Non-pigmented ciliary epithelial cell (primary cell): ENCODE measurements at regions not wholly inside any gene's neighbourhood (a gene's known extent, or its start where the extent isn't known, plus 50 kb on each side); places are given as distances from the start of the nearest gene placed in this dataset.

Source experiments
- DNase-seq: peaks from one replicate; pipeline ENCODE4 v3.0.0-alpha.2; 2010; ENCODE audit warnings: low read depth

- no peak for DNase-seq
Measured at GRCh38 chr10:83577421-83577820, 561.9 kb upstream of the GHITM start.

GRCh38 chr10:83580373-83581012, 558.8 kb upstream of the GHITM start:
- no peak for DNase-seq

- DNase-seq: no peak
Measured at GRCh38 chr10:83582407-83583095, 556.8 kb upstream of the GHITM start.

DNA sequence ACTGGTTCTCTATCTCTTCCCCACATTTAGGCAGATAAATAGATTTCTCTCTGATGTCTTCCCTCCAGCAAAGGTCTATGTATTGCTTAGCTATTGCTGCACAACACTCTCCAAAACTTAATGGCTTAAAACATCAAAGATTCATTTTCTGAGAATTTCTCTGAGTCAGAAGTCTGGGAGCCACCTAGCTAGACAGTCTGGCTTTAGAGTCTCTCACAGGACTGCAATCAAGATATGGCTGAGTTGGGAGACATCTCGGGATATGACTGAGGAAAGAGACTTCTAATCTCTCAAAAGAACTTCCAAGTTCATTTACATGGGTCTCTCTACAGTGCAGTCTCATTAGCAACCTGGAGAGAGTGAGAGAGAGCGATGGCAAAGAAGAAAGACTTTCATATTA, 553.6 kb upstream of the GHITM start:
- no peak for DNase-seq

DNA sequence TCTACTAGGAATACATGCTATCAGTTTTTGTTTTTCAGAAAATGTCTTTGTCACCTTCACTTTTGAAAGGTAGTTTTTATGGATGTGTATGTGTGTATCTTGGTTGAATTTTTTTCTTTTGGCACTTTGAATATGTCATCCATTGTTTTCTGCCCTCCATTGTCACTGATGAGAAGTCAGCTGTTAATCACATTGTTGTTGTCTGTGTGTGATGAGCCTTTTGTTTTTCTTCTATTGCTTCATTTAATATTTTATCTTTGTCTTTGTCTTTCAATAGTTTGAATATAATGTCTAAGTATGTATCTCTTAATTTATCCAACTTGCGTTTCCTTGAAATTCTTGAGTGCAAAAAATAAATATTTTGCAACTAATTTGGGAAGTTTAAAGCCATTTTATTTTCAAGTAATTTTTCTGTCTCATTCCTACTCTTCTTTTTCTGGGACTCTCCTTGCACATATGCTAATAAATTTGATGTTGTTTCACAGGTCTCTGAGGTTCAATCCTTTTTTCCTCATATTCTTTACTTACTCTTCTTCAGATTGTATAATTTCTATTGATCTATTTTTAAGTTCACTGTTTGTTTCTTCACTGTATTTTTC, 546.9 kb upstream of the GHITM start:
- no peak for DNase-seq

GRCh38 chr10:83603708-83604107, 535.6 kb upstream of the GHITM start:
- DNase-seq: peak; percentile 31

- DNase-seq: no peak
Measured at GRCh38 chr10:83605783-83606630, 533.3 kb upstream of the GHITM start.

DNA sequence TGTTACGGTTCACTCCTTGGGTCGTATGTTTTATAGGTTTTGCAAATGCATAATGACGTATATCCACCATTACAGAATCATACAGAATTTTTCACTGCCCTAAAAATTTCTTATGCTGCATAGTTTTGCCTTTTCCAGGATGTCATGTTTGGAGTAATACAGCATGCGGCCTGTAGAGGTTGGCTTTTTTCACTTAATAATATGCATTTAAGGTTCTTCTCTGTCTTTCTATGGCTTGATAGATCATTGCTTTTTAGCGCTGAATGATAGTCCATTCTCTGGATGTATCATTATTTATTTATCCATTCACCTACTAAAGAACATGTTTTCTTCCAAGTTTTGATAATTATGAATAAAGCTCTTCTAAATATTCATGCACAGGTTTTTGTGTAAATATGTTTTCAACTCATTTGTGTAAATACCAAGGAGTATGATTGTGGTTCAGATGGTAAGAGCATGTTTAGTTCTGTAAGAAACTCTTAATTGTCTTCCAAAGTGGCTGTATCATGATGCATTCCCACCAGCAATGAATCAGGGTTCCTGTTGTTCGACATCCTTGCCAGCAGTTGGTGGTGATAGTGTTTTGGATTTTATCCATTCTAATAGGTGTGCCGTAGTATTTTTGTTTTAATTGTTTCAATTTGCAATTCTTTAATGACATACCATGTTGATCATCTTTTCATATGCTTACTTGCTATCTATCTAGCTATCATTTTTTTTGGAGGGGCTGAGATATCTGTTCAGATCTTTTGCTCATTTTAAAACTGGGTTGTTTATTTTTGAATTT, 531.2 kb upstream of the GHITM start:
- DNase-seq: peak; percentile 30

DNA sequence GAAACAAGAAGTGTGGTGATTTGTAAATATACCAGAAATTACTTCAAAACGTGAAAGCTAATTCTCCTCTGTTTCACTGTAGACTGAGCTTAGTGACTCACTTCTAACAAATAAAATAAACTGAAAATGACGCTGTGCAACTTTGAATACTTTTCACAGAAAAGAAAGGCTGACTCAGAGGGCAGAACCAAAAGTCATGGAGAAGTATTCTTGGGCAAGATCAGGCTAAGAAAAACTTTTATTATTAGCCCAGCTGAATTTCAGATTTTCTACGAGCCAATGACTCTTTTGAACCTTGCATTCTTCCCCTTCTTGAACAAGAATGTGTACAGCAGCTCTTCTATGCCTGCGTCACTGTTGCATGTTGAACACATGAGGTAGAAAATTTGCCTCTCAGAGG, 527.3 kb upstream of the GHITM start:
- DNase-seq: peak; percentile 68

DNA sequence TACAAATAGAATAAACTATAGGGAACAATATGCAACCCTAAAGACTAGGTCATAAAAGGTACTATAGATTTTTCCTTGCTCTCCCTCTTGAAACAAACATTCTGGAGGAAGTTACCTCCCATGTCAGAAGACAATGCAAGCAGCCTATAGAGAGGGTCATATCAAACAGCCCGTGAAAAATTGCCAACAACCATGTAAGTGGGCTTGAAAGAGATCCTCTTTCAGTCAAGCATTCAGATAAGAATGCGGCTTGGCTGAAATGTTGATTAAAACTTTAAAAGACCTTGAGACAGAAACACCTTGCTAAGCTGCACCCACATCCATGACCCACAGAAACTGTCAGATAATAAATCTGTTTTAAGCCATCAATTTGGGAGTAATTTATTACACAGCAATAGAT, 526.6 kb upstream of the GHITM start:
- DNase-seq: no peak

GRCh38 chr10:83617172-83617571, 522.1 kb upstream of the GHITM start:
- DNase-seq: no peak

DNA sequence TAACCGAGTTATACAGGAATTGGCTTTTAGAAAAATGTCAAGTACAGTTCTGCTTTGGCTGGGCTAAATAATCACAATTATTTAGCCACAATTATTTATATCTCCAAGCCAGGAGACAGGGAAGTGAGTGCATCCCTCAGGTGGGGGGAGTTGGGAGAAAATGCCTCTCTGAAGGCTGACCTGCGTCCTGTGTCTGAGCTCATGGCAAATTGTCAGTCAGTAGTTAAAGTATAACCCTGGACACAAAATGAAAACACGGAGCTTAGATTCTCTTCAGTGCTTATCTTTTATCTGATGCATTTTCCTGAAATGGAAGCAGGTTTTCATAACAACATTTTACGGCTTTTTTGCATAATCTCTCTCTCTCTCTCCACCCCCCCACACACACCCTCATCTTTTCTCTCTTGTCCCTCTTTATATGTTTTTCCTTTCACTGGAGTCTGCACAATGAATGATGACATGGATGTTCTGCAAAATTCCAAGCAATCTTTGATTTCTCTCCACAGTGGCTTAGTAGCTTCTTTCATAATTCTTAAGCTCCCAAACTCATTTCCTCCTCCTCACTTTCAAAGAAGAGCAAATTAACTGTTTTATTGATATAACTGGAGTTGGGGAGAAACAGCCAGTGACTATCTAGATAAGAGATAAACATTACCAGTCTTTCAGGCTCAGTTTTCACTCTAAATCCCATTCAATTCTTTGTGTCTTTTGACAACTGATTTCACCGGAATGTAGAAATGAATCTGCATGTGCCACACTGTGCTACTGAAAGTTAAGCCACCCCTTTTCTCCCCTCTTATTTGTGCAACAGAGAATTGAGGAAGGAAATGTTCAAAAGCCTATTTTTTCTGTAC, 521.4 kb upstream of the GHITM start:
- DNase-seq: no peak

DNA sequence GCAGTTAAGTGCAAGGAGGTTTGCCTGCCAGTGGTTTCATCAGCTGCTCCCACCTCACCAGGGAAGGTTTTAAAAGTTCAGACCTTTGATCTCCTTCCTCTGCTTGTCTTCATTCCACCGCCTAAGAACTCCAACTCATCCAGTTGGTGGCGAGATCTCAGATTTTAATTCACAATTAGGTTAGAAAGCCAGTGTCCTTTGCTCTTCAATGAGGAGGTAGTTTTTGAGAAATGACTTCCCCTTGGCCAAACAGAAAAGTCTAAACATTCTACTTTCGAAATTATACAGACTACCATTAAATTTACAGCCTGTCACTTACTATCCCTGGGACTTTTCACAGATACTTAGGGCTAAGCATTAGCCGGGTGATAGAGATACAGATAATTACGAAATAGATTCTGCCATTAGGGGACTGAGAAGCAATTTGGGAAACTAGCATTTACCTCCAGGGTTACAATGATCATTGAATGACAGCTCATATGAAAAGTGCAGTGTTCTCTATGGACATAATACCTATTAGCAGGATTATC, 513.4 kb upstream of the GHITM start:
- no peak for DNase-seq

DNA sequence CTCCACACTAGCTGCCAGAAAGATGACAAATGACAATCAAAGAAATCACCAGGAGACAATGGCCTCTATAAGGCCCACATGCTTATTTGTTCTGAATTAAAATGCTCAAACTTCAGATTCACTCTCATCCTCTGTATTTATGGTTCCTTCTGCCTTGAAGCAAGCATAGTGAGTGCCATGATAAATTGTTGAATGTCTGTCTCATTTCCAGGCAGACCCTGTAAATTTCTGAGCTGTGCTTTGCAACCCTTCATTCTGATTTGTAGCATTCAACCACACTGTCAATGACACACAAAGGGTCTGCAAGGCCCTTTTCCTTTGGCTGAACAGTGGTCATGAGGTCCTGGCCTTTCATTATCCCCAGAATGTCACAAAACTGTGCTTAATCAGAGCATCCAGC, 506.6 kb upstream of the GHITM start:
- DNase-seq: no peak

DNA sequence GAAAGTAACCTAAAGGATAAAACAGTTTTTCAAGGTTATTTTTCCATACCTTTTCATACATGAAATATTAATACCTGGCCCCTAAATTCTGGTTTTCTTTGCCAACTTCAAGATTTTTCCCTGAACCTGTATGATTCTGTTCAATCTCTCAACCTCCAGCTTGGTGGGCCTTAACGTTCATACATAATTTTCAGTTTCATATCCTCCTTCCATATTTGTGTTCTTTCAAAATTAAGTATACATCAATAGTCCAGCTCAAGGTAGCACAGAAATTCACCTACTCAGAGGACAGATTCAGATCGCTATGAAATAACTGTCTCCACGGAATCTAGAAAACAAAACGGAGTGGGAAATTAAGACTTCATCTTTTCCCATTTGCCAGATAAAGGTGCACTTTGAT, 505.8 kb upstream of the GHITM start:
- no peak for DNase-seq

- no peak for DNase-seq
Measured at GRCh38 chr10:83636826-83637225, 502.5 kb upstream of the GHITM start.

DNA sequence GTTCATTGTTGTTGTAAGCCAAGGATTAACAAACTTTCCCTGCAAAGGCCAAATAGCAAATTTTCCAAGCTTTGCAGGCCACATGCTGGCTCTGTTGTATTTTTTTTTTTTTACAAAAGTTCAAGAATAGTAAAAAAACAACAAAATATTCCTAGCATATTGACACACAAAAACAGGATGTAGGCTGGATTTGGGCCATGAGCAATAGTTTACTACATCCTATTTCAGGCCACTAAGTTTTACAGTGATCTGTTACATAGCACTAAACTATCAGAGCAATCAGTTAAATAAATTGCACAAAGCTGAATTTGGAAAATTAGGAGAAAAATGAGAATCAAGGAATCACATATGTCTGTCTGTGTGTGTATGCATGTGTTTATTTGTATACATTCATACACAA, 491.8 kb upstream of the GHITM start:
- no peak for DNase-seq

GRCh38 chr10:83648201-83648600, 491.1 kb upstream of the GHITM start:
- DNase-seq: no peak

DNA sequence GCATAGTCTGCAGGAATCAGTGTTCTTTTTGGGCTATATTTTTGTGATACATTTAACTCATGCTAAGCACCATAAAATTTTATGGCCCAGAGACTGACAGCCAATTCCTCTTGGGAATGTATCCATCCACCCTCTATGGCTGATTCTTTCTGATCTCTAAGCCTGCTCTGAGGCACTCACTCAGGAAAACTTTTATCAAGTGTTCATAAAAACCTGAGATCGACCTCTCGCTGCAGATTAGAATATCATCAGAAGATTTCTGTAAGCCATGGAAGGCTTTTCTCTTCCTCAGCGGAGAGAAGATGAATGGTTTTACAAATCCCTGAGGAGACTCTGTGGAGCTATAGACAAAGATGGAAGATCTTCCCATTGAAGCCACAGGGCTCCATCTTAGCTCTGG, 489.8 kb upstream of the GHITM start:
- DNase-seq: no peak

DNA sequence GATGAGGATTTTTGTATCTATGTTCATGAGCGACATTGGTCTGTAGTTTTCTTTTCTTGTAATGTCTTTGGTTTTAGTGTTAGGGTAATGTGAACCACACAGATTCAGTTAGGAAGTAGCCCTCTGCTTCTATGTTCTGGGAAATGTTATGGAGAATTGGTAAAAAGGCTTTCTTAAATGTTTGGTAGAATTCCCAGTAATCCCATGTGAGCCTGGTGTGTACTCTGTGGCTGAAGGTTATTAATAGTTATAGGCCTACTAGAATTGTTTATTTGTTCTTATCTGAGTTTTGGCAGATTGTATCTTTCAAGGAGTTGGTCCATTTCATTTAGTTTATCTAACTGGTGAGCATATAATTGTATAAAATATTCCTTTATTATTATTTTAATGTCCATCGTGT, 484.6 kb upstream of the GHITM start:
- no peak for DNase-seq

GRCh38 chr10:83656924-83657323, 482.4 kb upstream of the GHITM start:
- no peak for DNase-seq
